Retina (tissue), 1 donor: ENCODE measurements at regions not wholly inside any gene's neighbourhood (a gene's known extent, or its start where the extent isn't known, plus 50 kb on each side); places are given as distances from the start of the nearest gene placed in this dataset.
"Not testable (repeated sequence)": the region's sequence is repeated elsewhere in the genome, so short reads cannot be mapped to it uniquely, and the experiment has no call there.

Source experiments
- DNase-seq: peaks from one replicate; pipeline ENCODE4 v3.0.0-alpha.2; 2016

GRCh38 chr2:3899536-3900155 is 196.3 kb downstream of the DCDC2C start:
- DNase-seq = no peak

- DNase-seq = no peak
Measured at GRCh38 chr2:3902131-3902530, 198.8 kb downstream of the DCDC2C start.

GRCh38 chr2:3904061-3904460 is 200.7 kb downstream of the DCDC2C start:
- no peak for DNase-seq

- not testable (repeated sequence) for DNase-seq
Measured at GRCh38 chr2:3908498-3908897, 205.1 kb downstream of the DCDC2C start.

GRCh38 chr2:3911882-3912455 is 208.6 kb downstream of the DCDC2C start:
- peak; percentile 81 for DNase-seq

- DNase-seq = peak; percentile 68
Measured at GRCh38 chr2:3913166-3913565, 209.8 kb downstream of the DCDC2C start.

- peak; percentile 46 for DNase-seq
Measured at GRCh38 chr2:3914241-3914640, 210.9 kb downstream of the DCDC2C start.

- no peak for DNase-seq
Measured at GRCh38 chr2:3927031-3927430, 223.7 kb downstream of the DCDC2C start.

- no peak for DNase-seq
Measured at GRCh38 chr2:3929374-3929773, 226.0 kb downstream of the DCDC2C start.

GRCh38 chr2:3930246-3930645 is 226.9 kb downstream of the DCDC2C start:
- DNase-seq = no peak

GRCh38 chr2:3940661-3941060 is 237.3 kb downstream of the DCDC2C start:
- peak; percentile 47 for DNase-seq

GRCh38 chr2:3942841-3943240 is 239.5 kb downstream of the DCDC2C start:
- DNase-seq = no peak

GRCh38 chr2:3944071-3944470 is 240.7 kb downstream of the DCDC2C start:
- no peak for DNase-seq

GRCh38 chr2:3944841-3945240 is 241.5 kb downstream of the DCDC2C start:
- no peak for DNase-seq

- no peak for DNase-seq
Measured at GRCh38 chr2:3948191-3948590, 244.8 kb downstream of the DCDC2C start.

GRCh38 chr2:3951131-3951954 is 248.0 kb downstream of the DCDC2C start:
- no peak for DNase-seq

GRCh38 chr2:3952866-3953516 is 249.6 kb downstream of the DCDC2C start:
- no peak for DNase-seq

GRCh38 chr2:3954261-3954660 is 250.9 kb downstream of the DCDC2C start:
- no peak for DNase-seq

GRCh38 chr2:3956406-3956805 is 253.0 kb downstream of the DCDC2C start:
- DNase-seq = no peak

GRCh38 chr2:3956892-3957291 is 253.5 kb downstream of the DCDC2C start:
- DNase-seq = no peak

GRCh38 chr2:3958465-3958864 is 255.1 kb downstream of the DCDC2C start:
- no peak for DNase-seq

- no peak for DNase-seq
Measured at GRCh38 chr2:3958969-3959368, 255.6 kb downstream of the DCDC2C start.

- DNase-seq = peak; percentile 83
Measured at GRCh38 chr2:3959372-3959771, 256.0 kb downstream of the DCDC2C start.

- DNase-seq = peak; percentile 29
Measured at GRCh38 chr2:3960106-3960505, 256.7 kb downstream of the DCDC2C start.
